HL-60 (cell line): ENCODE measurements at regions not wholly inside any gene's neighbourhood (a gene's known extent, or its start where the extent isn't known, plus 50 kb on each side); places are given as distances from the start of the nearest gene placed in this dataset.

Source experiments
- CTCF ChIP-seq: IDR thresholded peaks from one replicate; pipeline ENCODE4 v1.5.1; 2011; ENCODE audit warnings: low read length, control low read depth, inconsistent platforms; ENCODE audit not compliant: insufficient read depth
- SPI1 ChIP-seq: IDR thresholded peaks from 2 replicates; pipeline ENCODE4 v1.6.1; 2012; ENCODE audit warnings: low read depth, mild to moderate bottlenecking, borderline replicate concordance
- TF ChIP-seq, protein P1 (sequence below): IDR thresholded peaks from 2 replicates; pipeline ENCODE4 v1.6.1; 2012; ENCODE audit warnings: low read depth; ENCODE audit not compliant: insufficient replicate concordance

GRCh38 chr6:9131616-9132015 lies 696.3 kb upstream of the SLC35B3 start:
- TF ChIP-seq CTCF, result no peak
- TF ChIP-seq, protein P1, sequence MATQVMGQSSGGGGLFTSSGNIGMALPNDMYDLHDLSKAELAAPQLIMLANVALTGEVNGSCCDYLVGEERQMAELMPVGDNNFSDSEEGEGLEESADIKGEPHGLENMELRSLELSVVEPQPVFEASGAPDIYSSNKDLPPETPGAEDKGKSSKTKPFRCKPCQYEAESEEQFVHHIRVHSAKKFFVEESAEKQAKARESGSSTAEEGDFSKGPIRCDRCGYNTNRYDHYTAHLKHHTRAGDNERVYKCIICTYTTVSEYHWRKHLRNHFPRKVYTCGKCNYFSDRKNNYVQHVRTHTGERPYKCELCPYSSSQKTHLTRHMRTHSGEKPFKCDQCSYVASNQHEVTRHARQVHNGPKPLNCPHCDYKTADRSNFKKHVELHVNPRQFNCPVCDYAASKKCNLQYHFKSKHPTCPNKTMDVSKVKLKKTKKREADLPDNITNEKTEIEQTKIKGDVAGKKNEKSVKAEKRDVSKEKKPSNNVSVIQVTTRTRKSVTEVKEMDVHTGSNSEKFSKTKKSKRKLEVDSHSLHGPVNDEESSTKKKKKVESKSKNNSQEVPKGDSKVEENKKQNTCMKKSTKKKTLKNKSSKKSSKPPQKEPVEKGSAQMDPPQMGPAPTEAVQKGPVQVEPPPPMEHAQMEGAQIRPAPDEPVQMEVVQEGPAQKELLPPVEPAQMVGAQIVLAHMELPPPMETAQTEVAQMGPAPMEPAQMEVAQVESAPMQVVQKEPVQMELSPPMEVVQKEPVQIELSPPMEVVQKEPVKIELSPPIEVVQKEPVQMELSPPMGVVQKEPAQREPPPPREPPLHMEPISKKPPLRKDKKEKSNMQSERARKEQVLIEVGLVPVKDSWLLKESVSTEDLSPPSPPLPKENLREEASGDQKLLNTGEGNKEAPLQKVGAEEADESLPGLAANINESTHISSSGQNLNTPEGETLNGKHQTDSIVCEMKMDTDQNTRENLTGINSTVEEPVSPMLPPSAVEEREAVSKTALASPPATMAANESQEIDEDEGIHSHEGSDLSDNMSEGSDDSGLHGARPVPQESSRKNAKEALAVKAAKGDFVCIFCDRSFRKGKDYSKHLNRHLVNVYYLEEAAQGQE, result no peak
- no peak for TF ChIP-seq SPI1
